Panc1 (cell line): ENCODE measurements at regions not wholly inside any gene's neighbourhood (a gene's known extent, or its start where the extent isn't known, plus 50 kb on each side); places are given as distances from the start of the nearest gene placed in this dataset.

Source experiments
- CTCF ChIP-seq: fragments of 450-650 bp; IDR thresholded peaks from 2 replicates; pipeline ENCODE4 v1.5.1; 2017; ENCODE audit warnings: mild to moderate bottlenecking
- TCF7L2 ChIP-seq: IDR thresholded peaks from 2 replicates; pipeline ENCODE4 v1.6.1; 2011; ENCODE audit warnings: mild to moderate bottlenecking, low read depth, low read length, inconsistent platforms

- TF ChIP-seq CTCF, result no peak
- no peak for TF ChIP-seq TCF7L2
Measured at GRCh38 chr11:69415411-69416142, 65.9 kb upstream of the LINC01488 start.
